ENCODE measurements at regions not wholly inside any gene's neighbourhood (a gene's known extent, or its start where the extent isn't known, plus 50 kb on each side); places are given as distances from the start of the nearest gene placed in this dataset.
"Not testable (repeated sequence)": the region's sequence is repeated elsewhere in the genome, so short reads cannot be mapped to it uniquely, and the experiment has no call there.

- no peak for ATAC-seq
These were observed 123.9 kb upstream of the GRM7 start for GRCh38 chr3:6736836-6737629.

- no peak for ATAC-seq
These were observed 123.3 kb upstream of the GRM7 start for GRCh38 chr3:6737630-6738029.

GRCh38 chr3:6739288-6739687, 121.6 kb upstream of the GRM7 start:
- ATAC-seq: no peak

GRCh38 chr3:6743067-6743720, 117.7 kb upstream of the GRM7 start:
- no peak for ATAC-seq

GRCh38 chr3:6746443-6746842, 114.5 kb upstream of the GRM7 start:
- no peak for ATAC-seq

- no peak for ATAC-seq
These were observed 113.9 kb upstream of the GRM7 start for GRCh38 chr3:6747017-6747416.

- ATAC-seq: no peak
These were observed 110.1 kb upstream of the GRM7 start for GRCh38 chr3:6750782-6751181.

- ATAC-seq: no peak
These were observed 107.4 kb upstream of the GRM7 start for GRCh38 chr3:6753536-6753935.

- ATAC-seq: not testable (repeated sequence)
These were observed 91.2 kb upstream of the GRM7 start for GRCh38 chr3:6769532-6770396.

- ATAC-seq: no peak
These were observed 90.6 kb upstream of the GRM7 start for GRCh38 chr3:6770397-6770690.

- no peak for ATAC-seq
These were observed 89.7 kb upstream of the GRM7 start for GRCh38 chr3:6771171-6771570.

- no peak for ATAC-seq
These were observed 81.8 kb upstream of the GRM7 start for GRCh38 chr3:6779140-6779539.

- ATAC-seq: no peak
These were observed 79.8 kb upstream of the GRM7 start for GRCh38 chr3:6781092-6781491.

GRCh38 chr3:6785726-6786125, 75.2 kb upstream of the GRM7 start:
- ATAC-seq: no peak

- ATAC-seq: no peak
These were observed 69.8 kb upstream of the GRM7 start for GRCh38 chr3:6791161-6791560.

- no peak for ATAC-seq
These were observed 61.5 kb upstream of the GRM7 start for GRCh38 chr3:6799264-6799915.

GRCh38 chr3:6803619-6804018, 57.3 kb upstream of the GRM7 start:
- no peak for ATAC-seq

- no peak for ATAC-seq
These were observed 55.7 kb upstream of the GRM7 start for GRCh38 chr3:6805236-6805635.

GRCh38 chr3:6806991-6807390, 53.9 kb upstream of the GRM7 start:
- ATAC-seq: no peak

- peak; percentile 83 for ATAC-seq
These were observed 52.8 kb upstream of the GRM7 start for GRCh38 chr3:6807967-6808588.

- no peak for ATAC-seq
These were observed 51.6 kb upstream of the GRM7 start for GRCh38 chr3:6809349-6809748.

All from esophagus mucosa (tissue), 1 donor.